ENCODE measurements at regions not wholly inside any gene's neighbourhood (a gene's known extent, or its start where the extent isn't known, plus 50 kb on each side); places are given as distances from the start of the nearest gene placed in this dataset.

DNA sequence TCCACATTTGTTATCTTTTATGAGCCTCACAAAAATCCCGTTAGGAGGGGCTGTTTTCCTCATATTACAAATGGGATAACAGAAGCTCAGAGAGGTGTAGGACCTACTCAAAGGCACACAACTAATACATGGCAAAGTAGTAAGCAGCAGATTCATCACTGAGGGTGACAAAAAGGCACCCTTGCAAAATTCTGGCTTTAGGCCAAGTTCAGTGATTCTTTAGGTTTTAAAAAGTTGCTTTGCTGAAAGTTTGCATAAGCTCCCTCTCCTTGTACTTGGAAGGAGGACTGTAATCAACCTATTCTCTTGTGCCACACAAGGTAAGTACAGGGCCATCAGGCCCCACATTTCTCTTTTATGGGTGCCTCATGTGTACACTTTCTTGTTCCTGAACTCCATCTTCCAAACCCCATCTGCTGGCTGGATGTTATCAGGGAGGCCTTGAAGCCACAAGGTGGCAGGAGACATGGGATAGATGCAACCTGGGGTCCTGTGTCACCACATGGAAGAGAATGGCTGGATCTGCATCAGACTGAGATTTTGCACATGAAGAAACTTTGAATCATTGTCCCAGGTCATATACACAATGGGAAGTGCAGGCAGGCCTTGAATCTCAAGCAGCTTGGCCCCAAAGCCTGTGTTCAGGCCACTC is 311.6 kb downstream of the MSX2 start:
- TF ChIP-seq, protein P1, sequence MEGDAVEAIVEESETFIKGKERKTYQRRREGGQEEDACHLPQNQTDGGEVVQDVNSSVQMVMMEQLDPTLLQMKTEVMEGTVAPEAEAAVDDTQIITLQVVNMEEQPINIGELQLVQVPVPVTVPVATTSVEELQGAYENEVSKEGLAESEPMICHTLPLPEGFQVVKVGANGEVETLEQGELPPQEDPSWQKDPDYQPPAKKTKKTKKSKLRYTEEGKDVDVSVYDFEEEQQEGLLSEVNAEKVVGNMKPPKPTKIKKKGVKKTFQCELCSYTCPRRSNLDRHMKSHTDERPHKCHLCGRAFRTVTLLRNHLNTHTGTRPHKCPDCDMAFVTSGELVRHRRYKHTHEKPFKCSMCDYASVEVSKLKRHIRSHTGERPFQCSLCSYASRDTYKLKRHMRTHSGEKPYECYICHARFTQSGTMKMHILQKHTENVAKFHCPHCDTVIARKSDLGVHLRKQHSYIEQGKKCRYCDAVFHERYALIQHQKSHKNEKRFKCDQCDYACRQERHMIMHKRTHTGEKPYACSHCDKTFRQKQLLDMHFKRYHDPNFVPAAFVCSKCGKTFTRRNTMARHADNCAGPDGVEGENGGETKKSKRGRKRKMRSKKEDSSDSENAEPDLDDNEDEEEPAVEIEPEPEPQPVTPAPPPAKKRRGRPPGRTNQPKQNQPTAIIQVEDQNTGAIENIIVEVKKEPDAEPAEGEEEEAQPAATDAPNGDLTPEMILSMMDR (IDR thresholded peaks at IDR 0.05; ENCODE audit: low read depth, low read length), result no peak
- Histone ChIP-seq H3K27me3 (ENCODE audit: insufficient read depth, low read depth, severe bottlenecking) (peaks cover 76% of the 10 kb centered on the region), H3K27ac (no peak overlapping the region), H3K9me3 (ENCODE audit: severe bottlenecking) (no peaks in the 10 kb centered on the region), H3K4me3 (ENCODE audit: low read depth, low read length) (no peak overlapping the region), H3K36me3 (no peaks in the 10 kb centered on the region)
- no peak for DNase-seq

DNA sequence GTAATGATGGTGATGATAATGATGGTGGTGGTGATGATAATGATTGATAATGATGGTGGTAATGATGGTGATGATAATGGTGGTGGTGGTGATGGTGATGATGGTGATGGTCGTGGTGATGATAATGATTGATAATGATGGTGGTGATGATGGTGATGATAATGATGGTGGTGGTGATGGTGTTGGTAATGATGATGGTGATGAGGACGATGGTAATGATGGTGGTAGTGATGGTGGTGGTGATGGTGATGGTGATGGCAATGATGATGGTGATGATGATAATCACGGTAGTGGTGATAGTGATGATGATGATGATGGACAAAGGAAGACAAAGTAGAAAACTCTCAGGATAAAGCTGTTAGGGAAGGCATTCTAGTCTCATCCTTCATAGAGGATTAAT is 310.5 kb downstream of the MSX2 start:
- Histone ChIP-seq H3K27me3 (ENCODE audit: insufficient read depth, low read depth, severe bottlenecking) (peaks cover 76% of the 10 kb centered on the region), H3K4me3 (ENCODE audit: low read depth, low read length) (no peak overlapping the region), H3K36me3 (no peaks in the 10 kb centered on the region), H3K27ac (no peak overlapping the region), H3K9me3 (ENCODE audit: severe bottlenecking) (no peaks in the 10 kb centered on the region)
- TF ChIP-seq, protein P1 (IDR thresholded peaks at IDR 0.05; ENCODE audit: low read depth, low read length), result no peak
- no peak for DNase-seq

DNA sequence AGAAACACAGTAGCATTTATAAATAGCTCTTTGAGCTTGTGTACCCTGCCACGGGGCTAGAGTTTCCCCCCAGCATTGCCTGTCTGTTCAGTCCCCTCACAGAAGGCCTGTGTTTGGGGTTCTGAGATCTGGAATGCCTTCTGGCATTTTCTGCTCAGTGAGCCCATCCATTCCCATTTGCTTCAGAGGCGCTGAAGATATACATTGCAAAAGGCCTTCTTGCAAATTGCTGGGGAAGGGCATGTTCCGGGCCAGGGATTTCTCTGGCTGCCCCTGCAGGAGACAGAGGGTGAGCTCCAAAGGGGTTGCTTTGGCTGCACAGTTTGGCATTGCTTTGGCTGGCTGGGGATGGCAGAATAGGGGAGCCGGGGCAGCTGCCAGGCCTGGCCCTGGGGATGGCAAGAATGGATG is 308.4 kb downstream of the MSX2 start:
- no peak for DNase-seq
- Histone ChIP-seq H3K9me3 (ENCODE audit: severe bottlenecking) (no peaks in the 10 kb centered on the region), H3K36me3 (no peaks in the 10 kb centered on the region), H3K27me3 (ENCODE audit: insufficient read depth, low read depth, severe bottlenecking) (peaks cover 73% of the 10 kb centered on the region), H3K27ac (no peak overlapping the region), H3K4me3 (ENCODE audit: low read depth, low read length) (no peak overlapping the region)
- TF ChIP-seq, protein P1 (IDR thresholded peaks at IDR 0.05; ENCODE audit: low read depth, low read length), result no peak

DNA sequence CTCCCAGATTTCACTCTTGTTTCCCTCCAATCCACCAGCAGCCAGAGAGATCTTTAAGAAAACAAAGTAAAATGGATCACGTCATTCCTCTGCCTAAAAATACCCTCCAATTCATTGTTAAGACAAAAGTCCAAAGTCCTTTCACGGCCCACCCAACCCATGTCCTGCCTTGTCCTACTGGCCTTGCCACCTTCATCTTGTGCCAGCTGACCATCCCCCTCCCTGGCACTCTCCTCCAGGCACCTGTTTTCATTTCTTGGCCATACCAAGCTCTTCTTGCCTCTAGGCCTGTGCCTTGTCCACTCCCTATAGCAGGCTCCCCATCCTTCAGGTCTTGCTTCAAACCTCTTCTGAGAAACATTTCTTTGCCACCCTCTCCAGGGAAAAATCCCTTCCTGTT is 307.6 kb downstream of the MSX2 start:
- Histone ChIP-seq H3K27me3 (ENCODE audit: insufficient read depth, low read depth, severe bottlenecking) (peaks cover 69% of the 10 kb centered on the region), H3K9me3 (ENCODE audit: severe bottlenecking) (no peaks in the 10 kb centered on the region), H3K27ac (no peak overlapping the region), H3K4me3 (ENCODE audit: low read depth, low read length) (no peak overlapping the region), H3K36me3 (no peaks in the 10 kb centered on the region)
- TF ChIP-seq, protein P1 (IDR thresholded peaks at IDR 0.05; ENCODE audit: low read depth, low read length), result no peak
- no peak for DNase-seq

DNA sequence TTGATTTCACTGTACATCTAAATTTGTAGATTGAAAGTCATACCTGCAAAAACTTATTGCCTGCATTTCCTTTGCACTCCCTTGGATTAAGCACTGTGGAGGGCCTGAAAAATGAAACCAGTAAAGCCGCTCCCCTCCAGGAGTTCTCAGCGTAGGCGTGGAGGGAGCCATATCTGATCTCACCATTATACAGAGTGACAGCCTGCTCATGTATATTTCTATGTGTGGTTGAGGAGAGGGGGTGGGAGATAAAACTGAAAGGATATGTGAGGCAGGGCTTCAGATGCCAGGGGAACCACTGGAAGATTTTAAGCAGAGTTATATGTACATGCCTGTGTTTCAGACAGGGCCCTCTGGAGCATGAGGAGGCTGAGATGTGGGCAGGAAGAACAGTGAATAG is 303.0 kb downstream of the MSX2 start:
- no peak for DNase-seq
- Histone ChIP-seq H3K27ac (no peak overlapping the region), H3K4me3 (ENCODE audit: low read depth, low read length) (no peak overlapping the region), H3K27me3 (ENCODE audit: insufficient read depth, low read depth, severe bottlenecking) (peaks cover 53% of the 10 kb centered on the region), H3K36me3 (no peaks in the 10 kb centered on the region), H3K9me3 (ENCODE audit: severe bottlenecking) (peaks cover 6% of the 10 kb centered on the region)
- TF ChIP-seq, protein P1 (IDR thresholded peaks at IDR 0.05; ENCODE audit: low read depth, low read length), result no peak

DNA sequence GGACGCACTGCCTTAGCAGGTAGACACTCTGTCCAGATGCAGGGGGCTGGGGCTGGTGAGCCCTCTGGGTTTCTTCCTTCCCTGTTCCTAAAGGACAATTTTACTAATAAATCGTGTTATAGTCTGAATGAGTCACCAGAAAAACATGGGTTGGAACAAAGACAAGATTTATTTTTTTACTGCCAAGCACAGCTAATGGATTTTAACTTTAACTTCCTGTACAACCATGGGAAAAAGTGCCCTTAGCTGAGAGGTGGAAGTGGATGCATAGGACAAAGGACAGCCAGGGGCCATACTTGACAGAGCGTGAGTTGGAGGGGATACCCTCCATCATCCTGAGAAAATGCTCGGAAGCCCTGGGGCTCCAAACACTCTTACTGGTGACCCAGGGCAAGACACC is 300.7 kb downstream of the MSX2 start:
- Histone ChIP-seq H3K36me3 (no peaks in the 10 kb centered on the region), H3K27ac (no peak overlapping the region), H3K4me3 (ENCODE audit: low read depth, low read length) (no peak overlapping the region), H3K9me3 (ENCODE audit: severe bottlenecking) (peaks cover 6% of the 10 kb centered on the region), H3K27me3 (ENCODE audit: insufficient read depth, low read depth, severe bottlenecking) (peaks cover 50% of the 10 kb centered on the region)
- TF ChIP-seq, protein P1 (IDR thresholded peaks at IDR 0.05; ENCODE audit: low read depth, low read length), result no peak
- no peak for DNase-seq
